ENCODE measurements at regions not wholly inside any gene's neighbourhood (a gene's known extent, or its start where the extent isn't known, plus 50 kb on each side); places are given as distances from the start of the nearest gene placed in this dataset.
"Not testable (repeated sequence)": the region's sequence is repeated elsewhere in the genome, so short reads cannot be mapped to it uniquely, and the experiment has no call there.

- DNase-seq (ENCODE audit: low spot score) (no peak), ATAC-seq (no peak)
- intact Hi-C loops (cut with DNase I), result no loop called here
Observed at GRCh38 chr2:58435246-58435645, 194.1 kb upstream of the FANCL start.

GRCh38 chr2:58434692-58435091, 193.6 kb upstream of the FANCL start:
- ATAC-seq, result no peak
- DNase-seq (ENCODE audit: low spot score), result no peak
- intact Hi-C loops (cut with DNase I), result no loop called here

DNA sequence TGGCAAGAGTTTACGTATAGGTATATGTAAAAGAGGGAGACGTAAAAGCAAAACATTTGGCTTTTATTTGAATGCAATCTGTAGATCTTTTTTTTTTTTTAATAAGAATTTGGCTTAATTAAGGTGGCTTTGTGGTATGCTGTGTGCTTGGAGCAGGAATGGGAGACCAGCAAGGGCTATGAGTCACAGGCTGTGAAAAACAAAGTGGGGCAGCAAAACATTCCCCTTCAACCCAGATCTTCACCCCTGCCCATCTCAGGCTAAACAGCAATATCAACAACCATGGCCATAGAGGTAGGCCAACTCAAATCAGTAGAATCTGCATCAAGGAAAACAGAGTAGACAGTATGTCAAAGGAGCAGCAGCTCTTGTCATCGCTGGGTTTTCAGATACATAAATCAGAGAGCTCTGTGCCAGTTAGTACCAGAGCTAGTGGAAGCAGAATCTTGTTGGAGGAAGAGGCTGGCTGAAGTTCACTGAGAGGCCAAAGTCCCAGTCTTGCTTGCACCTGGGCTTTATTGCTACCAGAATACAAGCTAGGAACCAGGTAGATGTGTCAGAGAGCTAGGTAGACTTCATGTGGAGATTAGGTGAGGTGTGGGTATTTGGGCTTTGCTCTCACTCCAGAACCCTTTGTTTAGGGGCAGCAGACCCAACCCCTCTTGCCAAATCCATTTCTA, 191.5 kb upstream of the FANCL start:
- intact Hi-C loops (cut with DNase I), result no loop called here
- DNase-seq (ENCODE audit: low spot score) (no peak), ATAC-seq (no peak)

- ATAC-seq, result no peak
- intact Hi-C loops (cut with DNase I), result no loop called here
- DNase-seq (ENCODE audit: low spot score), result no peak
Observed at GRCh38 chr2:58429014-58429875, 188.1 kb upstream of the FANCL start.

DNA sequence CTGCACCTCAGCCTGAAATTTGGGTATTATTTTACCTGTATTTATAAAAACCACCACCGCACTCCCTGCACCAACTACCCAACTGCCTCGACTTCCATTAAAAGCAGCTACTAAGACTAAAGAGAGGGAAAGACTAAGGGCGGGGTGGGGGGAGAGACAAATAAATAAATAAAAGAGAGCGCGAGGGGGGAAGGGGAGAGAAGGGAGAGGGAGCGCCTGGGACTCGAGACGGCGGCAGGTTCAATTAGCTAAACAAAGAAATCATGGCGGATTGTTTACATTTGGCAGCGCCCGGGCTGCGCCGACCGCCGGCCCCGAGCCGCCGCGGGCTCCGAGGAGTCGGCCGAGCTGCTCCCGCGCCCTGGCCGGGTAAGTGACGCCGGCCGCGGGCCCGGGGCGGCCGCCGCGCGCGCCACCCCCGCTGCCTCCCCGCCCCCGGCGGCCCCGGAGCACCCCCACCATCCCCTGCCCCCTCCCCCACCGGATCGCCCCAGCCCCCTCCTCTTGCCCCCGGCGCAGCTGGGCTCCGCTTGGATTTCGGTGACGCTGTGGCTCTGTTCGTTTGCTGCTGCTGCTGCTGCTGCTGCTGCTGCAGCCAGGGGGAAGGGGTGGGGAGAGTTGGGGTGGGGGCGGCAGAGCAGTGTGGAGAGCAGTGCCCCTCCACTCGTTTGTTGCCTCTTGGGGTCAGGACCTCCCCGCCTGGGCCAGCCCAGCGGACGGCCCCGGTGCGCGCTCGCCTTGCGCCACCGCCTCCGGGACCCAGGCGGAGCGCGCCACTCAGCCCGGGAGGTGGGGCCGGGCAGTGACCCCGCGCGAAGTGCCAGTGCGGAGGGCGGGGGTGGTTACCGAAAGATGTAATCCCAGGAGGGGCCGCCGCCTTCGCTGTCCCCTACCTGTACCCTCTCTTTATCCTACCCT, 187.2 kb upstream of the FANCL start:
- DNase-seq (ENCODE audit: low spot score) (no peak), ATAC-seq (no peak)
- intact Hi-C loops (cut with DNase I), result no loop called here

DNA sequence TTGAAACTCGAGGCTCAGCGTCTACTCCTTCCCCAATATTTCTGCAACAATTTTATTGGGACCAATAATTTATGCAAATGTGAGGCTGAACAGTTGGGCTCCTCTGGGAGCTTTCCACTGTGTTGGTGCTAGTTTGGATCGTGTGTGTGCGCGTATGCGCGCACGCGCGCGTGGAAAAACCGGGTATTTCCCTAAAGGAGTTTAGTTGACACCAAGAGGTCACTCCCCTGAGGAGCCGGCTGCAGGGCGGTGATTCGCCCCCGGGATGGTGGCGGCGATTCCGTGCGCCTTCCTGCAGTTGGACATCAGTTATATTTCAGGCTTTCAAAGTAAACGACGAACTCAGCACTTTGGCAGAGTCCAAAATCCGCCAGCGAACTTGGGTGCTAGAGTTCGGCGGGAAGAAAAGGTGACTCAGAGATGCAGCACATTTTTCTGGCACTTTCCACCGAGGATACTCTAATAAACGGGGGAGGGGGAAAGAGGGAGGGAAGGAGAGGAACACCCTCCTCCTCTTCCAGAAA, 186.5 kb upstream of the FANCL start:
- no peak for DNase-seq (ENCODE audit: low spot score)
- intact Hi-C loops (cut with DNase I), result no loop called here
- ATAC-seq, result no peak

GRCh38 chr2:58425368-58425767, 184.2 kb upstream of the FANCL start:
- DNase-seq (ENCODE audit: low spot score) (no peak), ATAC-seq (no peak)
- intact Hi-C loops (cut with DNase I), result no loop called here

GRCh38 chr2:58419983-58420382, 178.9 kb upstream of the FANCL start:
- no peak for DNase-seq (ENCODE audit: low spot score)
- ATAC-seq, result no peak

DNA sequence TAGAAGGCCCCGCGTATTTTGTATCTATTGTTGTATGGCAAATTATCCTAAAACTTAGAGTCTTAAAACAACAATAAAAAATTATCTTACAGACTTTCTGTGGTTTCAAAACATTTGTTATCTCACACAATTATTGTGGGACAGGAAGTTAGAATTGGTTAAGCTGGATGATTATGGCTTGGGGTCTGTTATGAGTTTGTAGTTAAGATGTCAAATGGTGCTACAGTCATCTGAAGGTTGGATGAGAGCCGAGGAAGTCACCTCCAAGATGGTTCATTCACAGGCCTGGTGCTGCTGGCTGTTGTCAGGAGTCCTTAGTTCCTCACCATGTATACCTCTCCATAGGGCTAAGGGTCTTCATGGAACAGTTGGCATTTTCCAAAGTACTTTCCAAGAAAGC, 175.6 kb upstream of the FANCL start:
- no peak for DNase-seq (ENCODE audit: low spot score)
- intact Hi-C loops (cut with DNase I), result no loop called here
- no peak for ATAC-seq

More at GRCh38 chr2:58419983-58420382, 178.9 kb upstream of the FANCL start:
- intact Hi-C loops (cut with DNase I), result no loop called here

- intact Hi-C loops (cut with DNase I), result no loop called here
- DNase-seq (ENCODE audit: low spot score), result no peak
- ATAC-seq, result no peak
Observed at GRCh38 chr2:58414506-58414905, 173.4 kb upstream of the FANCL start.

DNA sequence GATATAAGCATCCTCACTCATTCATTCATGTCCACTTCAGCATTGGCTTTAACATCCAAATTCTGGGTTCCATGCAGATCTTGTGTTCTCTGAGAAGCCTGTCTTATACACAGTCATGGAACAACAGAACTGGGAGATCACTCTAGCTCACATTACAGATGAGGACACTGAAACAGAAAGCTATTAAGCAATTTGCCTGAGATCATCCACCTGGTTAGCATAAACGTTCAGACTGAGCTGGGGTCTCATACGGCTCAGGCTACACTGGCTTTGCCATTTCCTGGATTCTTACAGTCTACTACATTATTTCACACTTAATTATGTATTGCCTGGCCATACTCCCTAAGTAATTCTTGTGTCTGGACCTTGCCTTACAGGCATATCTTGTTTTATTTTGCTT, 169.4 kb upstream of the FANCL start:
- intact Hi-C loops (cut with DNase I), result no loop called here
- DNase-seq (ENCODE audit: low spot score) (no peak), ATAC-seq (no peak)

DNA sequence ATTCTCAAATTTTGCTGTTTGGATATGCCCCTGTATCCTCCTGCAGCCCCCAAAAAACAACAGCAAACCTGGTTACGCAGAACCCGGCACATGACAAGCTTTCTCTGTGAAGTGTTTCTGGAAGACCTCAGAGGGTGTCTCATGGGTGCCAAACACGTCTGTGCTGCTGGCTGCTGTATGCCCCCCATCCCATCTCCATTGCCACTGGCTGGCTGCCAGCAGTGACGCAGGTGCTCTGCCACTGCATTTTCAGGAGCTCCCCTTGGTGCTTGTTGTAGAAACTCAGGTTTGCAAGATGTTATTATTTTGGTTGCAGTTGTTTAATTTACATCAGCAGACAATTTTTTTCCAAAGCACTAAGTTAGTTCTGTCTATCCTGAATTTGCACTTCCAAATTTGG, 166.4 kb upstream of the FANCL start:
- intact Hi-C loops (cut with DNase I), result no loop called here
- no peak for ATAC-seq

DNA sequence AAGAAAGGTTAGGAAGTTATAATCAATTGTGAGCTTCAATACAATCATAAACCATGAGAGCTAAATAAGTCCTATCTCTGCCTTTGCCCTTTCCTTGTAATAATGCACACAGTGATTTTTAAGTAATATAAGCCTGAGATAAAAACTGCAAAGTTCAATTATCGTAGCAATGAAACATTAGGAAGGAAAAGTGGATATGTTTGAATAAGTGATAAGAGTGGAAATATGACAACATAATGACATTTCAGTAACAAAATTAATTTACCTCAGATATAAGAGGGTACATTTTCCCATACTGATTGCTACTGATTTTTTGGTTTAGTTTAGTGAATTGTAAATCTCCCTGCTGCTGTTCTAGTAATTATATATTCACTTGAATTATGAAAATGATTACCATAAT, 164.2 kb upstream of the FANCL start:
- DNase-seq (ENCODE audit: low spot score), result no peak
- intact Hi-C loops (cut with DNase I), result no loop called here
- no peak for ATAC-seq

More for the DNA sequence above, 166.4 kb upstream of the FANCL start:
- DNase-seq (ENCODE audit: low spot score), result no peak

DNA sequence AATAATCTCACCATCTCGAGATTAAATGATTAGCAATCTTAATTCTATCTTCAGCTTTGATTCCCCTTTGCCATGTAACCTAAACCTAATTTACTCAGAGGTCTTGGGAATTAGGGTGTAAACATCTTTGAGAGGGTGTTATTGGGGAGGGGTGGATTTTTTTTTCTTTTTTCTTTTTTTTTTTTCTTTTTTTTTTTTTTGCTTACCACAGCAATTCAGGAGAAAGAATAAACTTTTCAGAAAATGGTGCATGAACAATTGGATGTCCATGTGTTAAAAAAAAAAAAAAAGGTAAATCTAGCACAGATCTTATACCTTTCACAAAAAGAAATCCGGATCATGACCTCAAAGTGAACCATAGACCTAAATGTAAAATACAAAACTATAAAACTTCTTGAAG, 160.8 kb upstream of the FANCL start:
- intact Hi-C loops (cut with DNase I), result no loop called here
- no peak for ATAC-seq
- no peak for DNase-seq (ENCODE audit: low spot score)

GRCh38 chr2:58398406-58398805, 157.3 kb upstream of the FANCL start:
- ATAC-seq, result no peak
- intact Hi-C loops (cut with DNase I), result no loop called here
- DNase-seq (ENCODE audit: low spot score), result no peak

GRCh38 chr2:58387701-58388100, 146.6 kb upstream of the FANCL start:
- ATAC-seq (no peak), DNase-seq (ENCODE audit: low spot score) (no peak)
- intact Hi-C loops (cut with DNase I), result no loop called here

DNA sequence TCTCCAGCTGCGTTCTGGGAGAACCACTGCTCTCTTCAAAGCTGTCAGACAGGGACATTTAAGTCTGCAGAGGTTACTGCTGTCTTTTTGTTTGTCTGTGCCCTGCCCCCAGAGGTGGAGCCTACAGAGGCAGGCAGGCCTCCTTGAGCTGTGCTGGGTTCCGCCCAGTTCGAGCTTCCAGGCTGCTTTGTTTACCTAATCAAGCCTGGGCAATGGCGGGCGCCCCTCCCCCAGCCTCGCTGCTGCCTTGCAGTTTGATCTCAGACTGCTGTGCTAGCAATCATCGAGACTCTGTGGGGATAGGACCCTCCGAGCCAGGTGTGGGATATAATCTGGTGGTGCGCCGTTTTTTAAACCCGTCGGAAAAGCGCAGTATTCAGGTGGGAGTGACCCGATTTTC, 145.8 kb upstream of the FANCL start:
- not testable (repeated sequence) for DNase-seq (ENCODE audit: low spot score)

DNA sequence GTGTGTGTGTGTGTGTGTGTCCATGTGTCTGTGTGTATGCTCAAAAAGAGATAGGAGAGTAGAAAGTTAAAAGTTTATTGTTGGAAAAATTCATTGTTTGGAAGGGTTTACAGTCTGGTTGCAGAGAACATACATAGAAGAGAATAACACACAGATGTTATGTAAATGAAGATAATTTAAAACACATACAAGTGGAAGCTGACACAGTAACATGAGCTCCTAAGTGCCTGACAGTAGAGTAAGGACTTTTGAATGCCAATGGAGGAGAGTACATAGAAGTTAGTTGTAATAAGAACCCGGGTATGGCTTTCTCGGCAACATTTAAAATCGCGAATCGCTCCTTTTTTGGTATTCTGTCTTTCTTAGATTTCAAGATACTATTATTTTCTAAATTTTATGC, 137.0 kb upstream of the FANCL start:
- DNase-seq (ENCODE audit: low spot score) (no peak), ATAC-seq (no peak)
- intact Hi-C loops (cut with DNase I), result no loop called here

More for the DNA sequence above, 145.8 kb upstream of the FANCL start:
- ATAC-seq; intact Hi-C loops (cut with DNase I): not testable (repeated sequence)

- intact Hi-C loops (cut with DNase I), result no loop called here
- DNase-seq (ENCODE audit: low spot score), result no peak
- no peak for ATAC-seq
Observed at GRCh38 chr2:58377181-58377580, 136.1 kb upstream of the FANCL start.

Measured in sciatic nerve (tissue), 2 donors.